Peyer's patch (tissue), 4 donors: ENCODE measurements at regions not wholly inside any gene's neighbourhood (a gene's known extent, or its start where the extent isn't known, plus 50 kb on each side); places are given as distances from the start of the nearest gene placed in this dataset.

Source experiments
- POLR2A ChIP-seq, 2 donors: fragments of 450-650 bp; IDR thresholded peaks; one replicate each; pipeline ENCODE4 v1.5.1; 2017; ENCODE audit warnings: antibody characterized with exemption in 2 of 2, mild to moderate bottlenecking in 2 of 2, moderate library complexity in 2 of 2
- TF ChIP-seq, protein P1 (sequence below), 6 experiments: fragments of 450-650 bp in 4 of 6; fragments of 200-600 bp in 2 of 6; sonication (generic) in 1 of 6; IDR thresholded peaks; one replicate each; pipeline ENCODE4 v1.5.1; 2017 to 2019; ENCODE audit warnings: antibody characterized with exemption in 6 of 6, mild to moderate bottlenecking in 3 of 6, moderate library complexity in 1 of 6

DNA sequence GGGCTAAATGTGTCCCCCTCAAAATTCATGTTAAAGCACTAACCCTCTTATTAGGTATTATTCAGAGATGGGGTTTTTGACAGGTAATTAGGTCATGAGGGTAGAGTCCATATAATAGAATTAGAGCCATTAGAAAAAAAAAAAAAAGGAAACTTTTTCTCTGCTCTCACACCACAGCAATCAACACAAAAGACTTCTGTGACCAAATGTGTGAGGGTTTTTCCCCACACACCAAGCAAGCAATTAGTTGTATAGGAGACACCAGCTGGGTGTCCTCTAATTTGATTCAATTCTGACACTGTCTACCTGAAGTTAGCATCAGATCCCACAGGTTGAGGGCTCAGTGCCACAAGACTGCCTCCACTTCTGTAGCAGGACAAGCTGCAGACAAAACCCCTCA lies 64.6 kb upstream of the GMDS start:
- TF ChIP-seq, protein P1, sequence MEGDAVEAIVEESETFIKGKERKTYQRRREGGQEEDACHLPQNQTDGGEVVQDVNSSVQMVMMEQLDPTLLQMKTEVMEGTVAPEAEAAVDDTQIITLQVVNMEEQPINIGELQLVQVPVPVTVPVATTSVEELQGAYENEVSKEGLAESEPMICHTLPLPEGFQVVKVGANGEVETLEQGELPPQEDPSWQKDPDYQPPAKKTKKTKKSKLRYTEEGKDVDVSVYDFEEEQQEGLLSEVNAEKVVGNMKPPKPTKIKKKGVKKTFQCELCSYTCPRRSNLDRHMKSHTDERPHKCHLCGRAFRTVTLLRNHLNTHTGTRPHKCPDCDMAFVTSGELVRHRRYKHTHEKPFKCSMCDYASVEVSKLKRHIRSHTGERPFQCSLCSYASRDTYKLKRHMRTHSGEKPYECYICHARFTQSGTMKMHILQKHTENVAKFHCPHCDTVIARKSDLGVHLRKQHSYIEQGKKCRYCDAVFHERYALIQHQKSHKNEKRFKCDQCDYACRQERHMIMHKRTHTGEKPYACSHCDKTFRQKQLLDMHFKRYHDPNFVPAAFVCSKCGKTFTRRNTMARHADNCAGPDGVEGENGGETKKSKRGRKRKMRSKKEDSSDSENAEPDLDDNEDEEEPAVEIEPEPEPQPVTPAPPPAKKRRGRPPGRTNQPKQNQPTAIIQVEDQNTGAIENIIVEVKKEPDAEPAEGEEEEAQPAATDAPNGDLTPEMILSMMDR (IDR thresholded peaks at IDR 0.05) = no peak
- TF ChIP-seq POLR2A (IDR thresholded peaks at IDR 0.05) = no peak
